Panc1 (cell line): ENCODE measurements at regions not wholly inside any gene's neighbourhood (a gene's known extent, or its start where the extent isn't known, plus 50 kb on each side); places are given as distances from the start of the nearest gene placed in this dataset.
A peak's percentile ranks its signal among the peaks of the same experiment; 100 is the strongest.

ENCODE experiments used
- ATAC-seq: fragments of 200-7000 bp; cut with Tn5 transposase; 2 replicates; pipeline ENCODE4 v1.9.1; 2020; ENCODE audit warnings: mild to moderate bottlenecking, moderate library complexity
- BruUV-seq: library from RNA; stranded (reverse); fragments of 400-500 nt; replicated peaks from 2 replicates; lab custom pipeline; 2021; lab: Mats Ljungman, UMichigan
- CTCF ChIA-PET: fragments of 300-600 bp; sonication (Branson Sonifier 250); formaldehyde crosslinking; loops from one replicate; lab custom pipeline; 2022; ENCODE audit warnings: antibody characterized with exemption; lab: Charles Lee
- POLR2A ChIA-PET: fragments of 300-600 bp; sonication (Branson Sonifier 250); formaldehyde crosslinking; loops from one replicate; lab custom pipeline; 2022; ENCODE audit warnings: antibody characterized with exemption; lab: Charles Lee
- DNase-seq: peaks from one replicate; pipeline ENCODE4 v3.0.0-alpha.2; 2010; ENCODE audit warnings: low read depth, low spot score
- H3K27ac ChIP-seq: 2 replicates; pipeline ENCODE4 v1.5.1; 2011; ENCODE audit warnings: mild to moderate bottlenecking, low read length, inconsistent platforms
- H3K27me3 ChIP-seq: fragments of 200-500 bp; sonication (Bioruptor generic); 2 replicates; pipeline ENCODE4 v1.6.0; 2014; ENCODE audit warnings: low read length, inconsistent platforms; ENCODE audit not compliant: control insufficient read depth, insufficient read depth
- H3K36me3 ChIP-seq: fragments of 200-500 bp; sonication (Bioruptor generic); 2 replicates; pipeline ENCODE4 v1.5.1; 2014; ENCODE audit warnings: inconsistent platforms, mild to moderate bottlenecking, low read length, moderate library complexity; ENCODE audit not compliant: control insufficient read depth, insufficient read depth
- H3K4me1 ChIP-seq: 2 replicates; pipeline ENCODE4 v1.5.1; 2011; ENCODE audit warnings: inconsistent platforms, mild to moderate bottlenecking, low read length, moderate library complexity; ENCODE audit not compliant: control insufficient read depth, insufficient read depth
- H3K4me3 ChIP-seq, 2 experiments: 2 replicates each; pipeline ENCODE4 v1.5.1; 2011 to 2012; ENCODE audit warnings: low read depth in 2 of 2, low read length in 2 of 2, mild to moderate bottlenecking in 2 of 2, inconsistent platforms in 1 of 2, moderate library complexity in 1 of 2
- H3K9me3 ChIP-seq: fragments of 200-500 bp; sonication (Bioruptor generic); 2 replicates; pipeline ENCODE4 v1.5.1; 2014; ENCODE audit warnings: low read depth, mild to moderate bottlenecking, inconsistent platforms, low read length, moderate library complexity; ENCODE audit not compliant: control insufficient read depth, insufficient read depth
- CTCF ChIP-seq: fragments of 450-650 bp; IDR thresholded peaks from 2 replicates; pipeline ENCODE4 v1.5.1; 2017; ENCODE audit warnings: mild to moderate bottlenecking
- POLR2AphosphoS5 ChIP-seq: IDR thresholded peaks from 2 replicates; pipeline ENCODE4 v1.6.1; 2012; ENCODE audit warnings: mild to moderate bottlenecking, low read depth, low read length, moderate library complexity
- REST ChIP-seq, 2 experiments: IDR thresholded peaks; 2 replicates each; pipeline ENCODE4 v1.6.1; 2011 to 2012; ENCODE audit warnings: low read depth in 2 of 2, control low read depth in 1 of 2, low read length in 1 of 2, mild to moderate bottlenecking in 1 of 2, moderate library complexity in 1 of 2; ENCODE audit not compliant: insufficient read depth in 1 of 2
- SIN3A ChIP-seq: IDR thresholded peaks from 2 replicates; pipeline ENCODE4 v1.6.1; 2012; ENCODE audit warnings: low read depth, mild to moderate bottlenecking, low read length, moderate library complexity, borderline replicate concordance; ENCODE audit not compliant: insufficient read depth
- TCF7L2 ChIP-seq: IDR thresholded peaks from 2 replicates; pipeline ENCODE4 v1.6.1; 2011; ENCODE audit warnings: mild to moderate bottlenecking, low read depth, low read length, inconsistent platforms
- in situ Hi-C: cut with HindIII; loops from 2 replicates; pipeline ENCODE4 v1.10.0; 2016; ENCODE audit warnings: low sequenced_read_pairs, low pct_unique_long_range_greater_than_20kb
- intact Hi-C: fragments of 100-400 bp; cut with micrococcal nuclease; formaldehyde crosslinking; loops from one replicate; pipeline ENCODE4 v1.10.0; 2022; ENCODE audit not compliant: unreplicated experiment

GRCh38 chr7:114083166-114084001, 164.6 kb upstream of the PPP1R3A start:
- no peak overlapping the region for H3K27ac ChIP-seq
- BruUV-seq: no TSS peak
- H3K36me3 ChIP-seq: no peaks in the 10 kb centered on the region
- intact Hi-C loops (loop anchor here (2.0 to 10.0 kb wide), 6 partner anchors 324 to 1829 kb away; no protein-coding TSS in a partner anchor), in situ Hi-C loops (no loop called here)
- peak overlapping the region in 1 of 2 experiments; percentile 37; a peak in 2 of 4 replicates for H3K4me3 ChIP-seq
- no peak for DNase-seq
- H3K9me3 ChIP-seq: no peaks in the 10 kb centered on the region
- TF ChIP-seq POLR2AphosphoS5 (no peak), SIN3A (no peak), REST (IDR thresholded peaks at IDR 0.05; ENCODE audit: insufficient read depth in 1 of 2, low read depth in 2 of 2, low read length in 1 of 2) (no peak), TCF7L2 (no peak), CTCF (no peak)
- peaks cover 16% of the 10 kb centered on the region for H3K27me3 ChIP-seq
- no peak for ATAC-seq
- ChIA-PET POLR2A (no interaction called here), CTCF (interaction anchor here (0.7 kb wide), 1 partner anchor 343 kb away, joined by 3 read pairs; no protein-coding TSS in a partner anchor)
- peaks cover 10% of the 10 kb centered on the region; the same call in 1 of the 2 replicates for H3K4me1 ChIP-seq

- Histone ChIP-seq H3K4me3 (peak overlapping the region in 1 of 2 experiments; percentile 37; a peak in 2 of 4 replicates), H3K27me3 (peaks cover 16% of the 10 kb centered on the region), H3K9me3 (no peaks in the 10 kb centered on the region), H3K36me3 (no peaks in the 10 kb centered on the region), H3K27ac (no peak overlapping the region), H3K4me1 (peaks cover 10% of the 10 kb centered on the region; the same call in 1 of the 2 replicates)
- no peak for ATAC-seq
- intact Hi-C loops (loop anchor here (2.0 to 10.0 kb wide), 6 partner anchors 325 to 1830 kb away; no protein-coding TSS in a partner anchor), in situ Hi-C loops (no loop called here)
- DNase-seq: no peak
- ChIA-PET POLR2A (no interaction called here), CTCF (interaction anchor here (0.7 kb wide), 1 partner anchor 344 kb away, joined by 3 read pairs; no protein-coding TSS in a partner anchor)
- TF ChIP-seq TCF7L2: peak; percentile 72; the same call in 1 of the 2 replicates
- no peak for TF ChIP-seq SIN3A
- no TSS peak for BruUV-seq
These were observed 163.9 kb upstream of the PPP1R3A start for GRCh38 chr7:114082642-114083165.
